ENCODE measurements at regions not wholly inside any gene's neighbourhood (a gene's known extent, or its start where the extent isn't known, plus 50 kb on each side); places are given as distances from the start of the nearest gene placed in this dataset.

- TF ChIP-seq EP300 (IDR thresholded peaks at IDR 0.05; ENCODE audit: low read depth), result no peak
- TF ChIP-seq CTCF (IDR thresholded peaks at IDR 0.05), result no peak
- TF ChIP-seq POLR2A (IDR thresholded peaks at IDR 0.05), result no peak
These were observed 976.0 kb downstream of the ROBO2 start for GRCh38 chr3:78015856-78016255.

Data from transverse colon (tissue), 3 donors.